H7 (cell line): ENCODE measurements at regions not wholly inside any gene's neighbourhood (a gene's known extent, or its start where the extent isn't known, plus 50 kb on each side); places are given as distances from the start of the nearest gene placed in this dataset.
"Not testable (repeated sequence)": the region's sequence is repeated elsewhere in the genome, so short reads cannot be mapped to it uniquely, and the experiment has no call there.

ENCODE experiments used
- DNase-seq: peaks from one replicate; pipeline ENCODE4 v3.0.0; 2012
- H3K27me3 ChIP-seq: 2 replicates; pipeline ENCODE4 v1.6.0; 2011; ENCODE audit warnings: mild to moderate bottlenecking, low read length; ENCODE audit not compliant: control insufficient read depth, insufficient read depth
- H3K36me3 ChIP-seq: replicated peaks from 2 replicates; pipeline ENCODE4 v1.5.1; 2011; ENCODE audit warnings: low read length; ENCODE audit not compliant: control insufficient read depth, insufficient read depth
- H3K4me3 ChIP-seq: 2 replicates; pipeline ENCODE4 v1.5.1; 2011; ENCODE audit warnings: low read depth, mild to moderate bottlenecking, control low read depth, low read length, moderate library complexity; ENCODE audit not compliant: insufficient read depth

- not testable (repeated sequence) for H3K27me3 ChIP-seq, DNase-seq, H3K36me3 ChIP-seq, H3K4me3 ChIP-seq
Observed at GRCh38 chr9:63327211-63327610, 1957.8 kb downstream of the FOXD4L5 start.

- not testable (repeated sequence) for H3K4me3 ChIP-seq, H3K27me3 ChIP-seq, H3K36me3 ChIP-seq, DNase-seq
Observed at GRCh38 chr9:63326665-63327064, 1958.3 kb downstream of the FOXD4L5 start.

GRCh38 chr9:63325696-63326095, 1959.3 kb downstream of the FOXD4L5 start:
- not testable (repeated sequence) for H3K27me3 ChIP-seq, H3K4me3 ChIP-seq, DNase-seq, H3K36me3 ChIP-seq

- DNase-seq, H3K4me3 ChIP-seq, H3K27me3 ChIP-seq, H3K36me3 ChIP-seq: not testable (repeated sequence)
Observed at GRCh38 chr9:63318093-63318492, 1966.9 kb downstream of the FOXD4L5 start.

- not testable (repeated sequence) for DNase-seq, H3K4me3 ChIP-seq, H3K36me3 ChIP-seq, H3K27me3 ChIP-seq
Observed at GRCh38 chr9:63315387-63315786, 1969.6 kb downstream of the FOXD4L5 start.

GRCh38 chr9:63296848-63297247, 1988.2 kb downstream of the FOXD4L5 start:
- not testable (repeated sequence) for DNase-seq, H3K27me3 ChIP-seq, H3K4me3 ChIP-seq, H3K36me3 ChIP-seq

GRCh38 chr9:63296366-63296765, 1988.6 kb downstream of the FOXD4L5 start:
- DNase-seq, H3K27me3 ChIP-seq, H3K4me3 ChIP-seq, H3K36me3 ChIP-seq: not testable (repeated sequence)

- H3K36me3 ChIP-seq, H3K27me3 ChIP-seq, H3K4me3 ChIP-seq, DNase-seq: not testable (repeated sequence)
Observed at GRCh38 chr9:63289971-63290370, 1995.0 kb downstream of the FOXD4L5 start.
